Astrocyte (in vitro differentiated cells and primary cell): ENCODE measurements at regions not wholly inside any gene's neighbourhood (a gene's known extent, or its start where the extent isn't known, plus 50 kb on each side); places are given as distances from the start of the nearest gene placed in this dataset.

Source experiments
- DNase-seq: peaks from one replicate; pipeline ENCODE4 v3.0.0-alpha.2; 2010; ENCODE audit warnings: low read depth
- FAIRE-seq: peaks from 2 replicates; lab custom pipeline; 2011; peaks lifted over from hg19 to GRCh38; lab: Jason Lieb, UNC
- H2AFZ ChIP-seq: 2 replicates; pipeline ENCODE4 v1.6.0; 2012; ENCODE audit warnings: low read depth, low read length, inconsistent platforms
- H3K27ac ChIP-seq: 2 replicates; pipeline ENCODE4 v1.5.1; 2011; ENCODE audit warnings: low read depth, low read length, inconsistent platforms
- H3K27me3 ChIP-seq: 2 replicates; pipeline ENCODE4 v1.6.0; 2011; ENCODE audit warnings: low read length, inconsistent platforms; ENCODE audit not compliant: insufficient read depth
- H3K36me3 ChIP-seq: 2 replicates; pipeline ENCODE4 v1.5.1; 2011; ENCODE audit warnings: low read length, inconsistent platforms; ENCODE audit not compliant: insufficient read depth
- H3K4me1 ChIP-seq: 2 replicates; pipeline ENCODE4 v1.5.1; 2011; ENCODE audit warnings: low read length, inconsistent platforms; ENCODE audit not compliant: insufficient read depth
- H3K4me2 ChIP-seq: 2 replicates; pipeline ENCODE4 v1.6.0; 2012; ENCODE audit warnings: low read length, inconsistent platforms
- H3K4me3 ChIP-seq: 2 replicates; pipeline ENCODE4 v1.5.1; 2011; ENCODE audit warnings: low read depth, mild to moderate bottlenecking, low read length, inconsistent platforms; ENCODE audit not compliant: insufficient read depth
- H3K79me2 ChIP-seq: 2 replicates; pipeline ENCODE4 v1.6.0; 2012; ENCODE audit warnings: mild to moderate bottlenecking, low read length, inconsistent platforms; ENCODE audit not compliant: insufficient read depth
- H3K9ac ChIP-seq: 2 replicates; pipeline ENCODE4 v1.6.0; 2012; ENCODE audit warnings: mild to moderate bottlenecking, low read length, inconsistent platforms
- H3K9me3 ChIP-seq: 2 replicates; pipeline ENCODE4 v1.5.1; 2012; ENCODE audit warnings: low read depth, mild to moderate bottlenecking, low read length, inconsistent platforms; ENCODE audit not compliant: insufficient read depth
- H4K20me1 ChIP-seq: 2 replicates; pipeline ENCODE4 v1.6.0; 2012; ENCODE audit warnings: low read length, inconsistent platforms; ENCODE audit not compliant: insufficient read depth
- H3K27ac Mint-ChIP-seq: one replicate; pipeline ENCODE4 v1.8.0; 2021; ENCODE audit warnings: mild to moderate bottlenecking, mixed read lengths; ENCODE audit not compliant: unreplicated experiment
- H3K27me3 Mint-ChIP-seq: one replicate; pipeline ENCODE4 v1.8.0; 2021; ENCODE audit warnings: low read depth, mixed read lengths; ENCODE audit not compliant: unreplicated experiment
- H3K36me3 Mint-ChIP-seq: one replicate; pipeline ENCODE4 v1.8.0; 2021; ENCODE audit warnings: low read depth, mixed read lengths; ENCODE audit not compliant: unreplicated experiment
- H3K4me1 Mint-ChIP-seq: one replicate; pipeline ENCODE4 v1.8.0; 2021; ENCODE audit warnings: low read depth, mixed read lengths; ENCODE audit not compliant: unreplicated experiment
- H3K4me3 Mint-ChIP-seq: one replicate; pipeline ENCODE4 v1.8.0; 2021; ENCODE audit warnings: mild to moderate bottlenecking, moderate library complexity, mixed read lengths; ENCODE audit not compliant: unreplicated experiment
- H3K9me3 Mint-ChIP-seq: one replicate; pipeline ENCODE4 v1.8.0; 2021; ENCODE audit warnings: mild to moderate bottlenecking, mixed read lengths; ENCODE audit not compliant: unreplicated experiment
- EZH2 ChIP-seq: IDR thresholded peaks from 2 replicates; pipeline ENCODE4 v1.6.1; 2012; ENCODE audit warnings: mild to moderate bottlenecking, low read length, inconsistent platforms; ENCODE audit not compliant: insufficient read depth
- TF ChIP-seq, protein P1 (sequence below): IDR thresholded peaks from 2 replicates; pipeline ENCODE4 v1.5.1; 2011; ENCODE audit warnings: low read depth, mild to moderate bottlenecking, inconsistent platforms, low read length, moderate library complexity; ENCODE audit not compliant: insufficient read depth

DNA sequence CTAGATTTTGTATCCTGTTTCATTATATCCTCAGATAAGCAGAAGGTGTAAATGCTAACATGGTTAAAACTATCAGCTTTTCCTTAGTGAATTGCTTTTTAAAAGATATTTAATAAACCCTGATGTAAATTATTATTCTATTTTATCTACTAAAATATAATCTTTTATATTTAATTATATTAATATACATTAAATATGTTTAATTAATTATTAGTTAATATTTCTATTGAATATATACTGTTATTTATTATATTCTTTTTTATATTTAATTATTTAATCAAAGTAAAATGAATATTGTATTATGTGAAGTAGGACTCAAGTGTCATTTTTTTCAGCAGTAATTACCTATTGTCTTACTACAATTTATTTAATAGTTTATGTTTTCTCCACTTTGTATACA is 179.7 kb upstream of the ADGRL4 start:
- Mint-ChIP-seq H3K36me3 (no peaks in the 10 kb centered on the region), H3K4me3 (no peak overlapping the region), H3K4me1 (peaks cover 6% of the 10 kb centered on the region), H3K27me3 (no peaks in the 10 kb centered on the region), H3K9me3 (no peaks in the 10 kb centered on the region), H3K27ac (no peak overlapping the region)
- H4K20me1 ChIP-seq: no peaks in the 10 kb centered on the region
- H3K4me2 ChIP-seq: no peak overlapping the region
- H3K9me3 ChIP-seq: no peaks in the 10 kb centered on the region
- FAIRE-seq (no peak), DNase-seq (no peak)
- H3K27me3 ChIP-seq: no peaks in the 10 kb centered on the region
- H3K4me3 ChIP-seq: no peak overlapping the region
- H3K9ac ChIP-seq: no peak overlapping the region
- H3K36me3 ChIP-seq: no peaks in the 10 kb centered on the region
- no peaks in the 10 kb centered on the region for H3K79me2 ChIP-seq
- no peak for TF ChIP-seq EZH2
- TF ChIP-seq, protein P1, sequence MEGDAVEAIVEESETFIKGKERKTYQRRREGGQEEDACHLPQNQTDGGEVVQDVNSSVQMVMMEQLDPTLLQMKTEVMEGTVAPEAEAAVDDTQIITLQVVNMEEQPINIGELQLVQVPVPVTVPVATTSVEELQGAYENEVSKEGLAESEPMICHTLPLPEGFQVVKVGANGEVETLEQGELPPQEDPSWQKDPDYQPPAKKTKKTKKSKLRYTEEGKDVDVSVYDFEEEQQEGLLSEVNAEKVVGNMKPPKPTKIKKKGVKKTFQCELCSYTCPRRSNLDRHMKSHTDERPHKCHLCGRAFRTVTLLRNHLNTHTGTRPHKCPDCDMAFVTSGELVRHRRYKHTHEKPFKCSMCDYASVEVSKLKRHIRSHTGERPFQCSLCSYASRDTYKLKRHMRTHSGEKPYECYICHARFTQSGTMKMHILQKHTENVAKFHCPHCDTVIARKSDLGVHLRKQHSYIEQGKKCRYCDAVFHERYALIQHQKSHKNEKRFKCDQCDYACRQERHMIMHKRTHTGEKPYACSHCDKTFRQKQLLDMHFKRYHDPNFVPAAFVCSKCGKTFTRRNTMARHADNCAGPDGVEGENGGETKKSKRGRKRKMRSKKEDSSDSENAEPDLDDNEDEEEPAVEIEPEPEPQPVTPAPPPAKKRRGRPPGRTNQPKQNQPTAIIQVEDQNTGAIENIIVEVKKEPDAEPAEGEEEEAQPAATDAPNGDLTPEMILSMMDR: no peak
- H2AFZ ChIP-seq: no peak overlapping the region
- no peaks in the 10 kb centered on the region for H3K4me1 ChIP-seq
- no peak overlapping the region for H3K27ac ChIP-seq

DNA sequence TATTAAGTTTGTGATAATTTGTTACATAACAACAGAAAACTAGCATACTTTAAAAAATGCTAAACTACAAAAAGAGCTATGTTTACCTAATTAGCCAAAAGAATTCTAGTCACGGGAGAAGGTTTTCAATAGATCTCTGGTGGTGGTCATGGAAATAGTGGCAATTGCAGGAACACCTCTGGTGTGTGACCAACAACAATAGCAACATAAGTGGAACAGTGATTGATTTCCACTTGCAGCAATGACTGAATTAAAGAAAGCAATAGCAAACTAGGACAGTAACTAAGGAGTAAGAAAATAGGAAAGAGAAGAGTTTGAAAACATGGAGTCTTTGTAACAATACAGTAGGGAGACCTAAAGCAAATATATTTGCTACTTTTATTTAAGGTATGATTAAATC is 171.3 kb upstream of the ADGRL4 start:
- no peaks in the 10 kb centered on the region for H4K20me1 ChIP-seq
- H3K79me2 ChIP-seq: no peaks in the 10 kb centered on the region
- Mint-ChIP-seq H3K36me3 (peaks cover 3% of the 10 kb centered on the region), H3K4me1 (no peaks in the 10 kb centered on the region), H3K9me3 (peaks cover 5% of the 10 kb centered on the region), H3K27me3 (no peaks in the 10 kb centered on the region), H3K27ac (no peak overlapping the region), H3K4me3 (no peak overlapping the region)
- H3K4me2 ChIP-seq: no peak overlapping the region
- no peaks in the 10 kb centered on the region for H3K27me3 ChIP-seq
- no peak overlapping the region for H2AFZ ChIP-seq
- no peaks in the 10 kb centered on the region for H3K36me3 ChIP-seq
- no peak overlapping the region for H3K4me3 ChIP-seq
- no peak for DNase-seq
- no peaks in the 10 kb centered on the region for H3K9me3 ChIP-seq
- no peaks in the 10 kb centered on the region for H3K4me1 ChIP-seq
- no peak for FAIRE-seq
- no peak overlapping the region for H3K27ac ChIP-seq
- H3K9ac ChIP-seq: no peak overlapping the region
- no peak for TF ChIP-seq EZH2
- TF ChIP-seq, protein P1: no peak

DNA sequence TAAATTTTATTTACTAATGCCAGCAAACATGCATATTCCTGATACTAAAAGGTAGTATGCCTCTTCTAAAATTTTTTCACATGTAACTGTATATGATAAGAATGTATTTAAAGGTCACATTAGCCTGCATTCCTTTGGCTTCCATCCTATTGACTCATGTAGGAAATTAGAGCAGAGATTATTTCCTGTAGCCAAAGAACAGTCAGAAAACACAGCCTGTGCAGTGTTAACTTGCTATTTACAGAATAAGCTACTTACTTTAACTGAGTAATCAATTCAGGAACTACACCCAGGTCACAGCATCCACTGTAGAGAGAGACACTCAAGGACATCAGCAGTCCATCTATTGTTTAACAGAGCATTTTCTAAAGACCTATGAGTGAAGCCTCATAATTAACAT is 154.5 kb upstream of the ADGRL4 start:
- Histone ChIP-seq H3K9ac (no peak overlapping the region), H3K4me1 (peaks cover 6% of the 10 kb centered on the region), H3K27ac (no peak overlapping the region), H2AFZ (peak overlapping the region; percentile 42), H3K36me3 (no peaks in the 10 kb centered on the region), H3K27me3 (no peaks in the 10 kb centered on the region), H4K20me1 (no peaks in the 10 kb centered on the region), H3K9me3 (no peaks in the 10 kb centered on the region), H3K4me3 (no peak overlapping the region), H3K4me2 (peak overlapping the region; percentile 50), H3K79me2 (no peaks in the 10 kb centered on the region)
- H3K36me3 Mint-ChIP-seq: no peaks in the 10 kb centered on the region
- peak; percentile 57 for DNase-seq
- H3K27me3 Mint-ChIP-seq: no peaks in the 10 kb centered on the region
- H3K9me3 Mint-ChIP-seq: peaks cover 14% of the 10 kb centered on the region
- H3K27ac Mint-ChIP-seq: no peak overlapping the region
- peaks cover 9% of the 10 kb centered on the region for H3K4me1 Mint-ChIP-seq
- TF ChIP-seq, protein P1: no peak
- TF ChIP-seq EZH2: no peak
- no peak for FAIRE-seq
- no peak overlapping the region for H3K4me3 Mint-ChIP-seq
